Panc1 (cell line): ENCODE measurements at regions not wholly inside any gene's neighbourhood (a gene's known extent, or its start where the extent isn't known, plus 50 kb on each side); places are given as distances from the start of the nearest gene placed in this dataset.

Source experiments
- ATAC-seq: fragments of 200-7000 bp; cut with Tn5 transposase; 2 replicates; pipeline ENCODE4 v1.9.1; 2020; ENCODE audit warnings: mild to moderate bottlenecking, moderate library complexity
- BruUV-seq: library from RNA; stranded (reverse); fragments of 400-500 nt; replicated peaks from 2 replicates; lab custom pipeline; 2021; lab: Mats Ljungman, UMichigan
- CTCF ChIA-PET: fragments of 300-600 bp; sonication (Branson Sonifier 250); formaldehyde crosslinking; loops from one replicate; lab custom pipeline; 2022; ENCODE audit warnings: antibody characterized with exemption; lab: Charles Lee
- POLR2A ChIA-PET: fragments of 300-600 bp; sonication (Branson Sonifier 250); formaldehyde crosslinking; loops from one replicate; lab custom pipeline; 2022; ENCODE audit warnings: antibody characterized with exemption; lab: Charles Lee
- DNase-seq: peaks from one replicate; pipeline ENCODE4 v3.0.0-alpha.2; 2010; ENCODE audit warnings: low read depth, low spot score
- H3K27ac ChIP-seq: 2 replicates; pipeline ENCODE4 v1.5.1; 2011; ENCODE audit warnings: mild to moderate bottlenecking, low read length, inconsistent platforms
- H3K27me3 ChIP-seq: fragments of 200-500 bp; sonication (Bioruptor generic); 2 replicates; pipeline ENCODE4 v1.6.0; 2014; ENCODE audit warnings: low read length, inconsistent platforms; ENCODE audit not compliant: control insufficient read depth, insufficient read depth
- H3K36me3 ChIP-seq: fragments of 200-500 bp; sonication (Bioruptor generic); 2 replicates; pipeline ENCODE4 v1.5.1; 2014; ENCODE audit warnings: inconsistent platforms, mild to moderate bottlenecking, low read length, moderate library complexity; ENCODE audit not compliant: control insufficient read depth, insufficient read depth
- H3K4me1 ChIP-seq: 2 replicates; pipeline ENCODE4 v1.5.1; 2011; ENCODE audit warnings: inconsistent platforms, mild to moderate bottlenecking, low read length, moderate library complexity; ENCODE audit not compliant: control insufficient read depth, insufficient read depth
- H3K4me3 ChIP-seq, 2 experiments: 2 replicates each; pipeline ENCODE4 v1.5.1; 2011 to 2012; ENCODE audit warnings: low read depth in 2 of 2, low read length in 2 of 2, mild to moderate bottlenecking in 2 of 2, inconsistent platforms in 1 of 2, moderate library complexity in 1 of 2
- H3K9me3 ChIP-seq: fragments of 200-500 bp; sonication (Bioruptor generic); 2 replicates; pipeline ENCODE4 v1.5.1; 2014; ENCODE audit warnings: low read depth, mild to moderate bottlenecking, inconsistent platforms, low read length, moderate library complexity; ENCODE audit not compliant: control insufficient read depth, insufficient read depth
- CTCF ChIP-seq: fragments of 450-650 bp; IDR thresholded peaks from 2 replicates; pipeline ENCODE4 v1.5.1; 2017; ENCODE audit warnings: mild to moderate bottlenecking
- POLR2AphosphoS5 ChIP-seq: IDR thresholded peaks from 2 replicates; pipeline ENCODE4 v1.6.1; 2012; ENCODE audit warnings: mild to moderate bottlenecking, low read depth, low read length, moderate library complexity
- REST ChIP-seq, 2 experiments: IDR thresholded peaks; 2 replicates each; pipeline ENCODE4 v1.6.1; 2011 to 2012; ENCODE audit warnings: low read depth in 2 of 2, control low read depth in 1 of 2, low read length in 1 of 2, mild to moderate bottlenecking in 1 of 2, moderate library complexity in 1 of 2; ENCODE audit not compliant: insufficient read depth in 1 of 2
- SIN3A ChIP-seq: IDR thresholded peaks from 2 replicates; pipeline ENCODE4 v1.6.1; 2012; ENCODE audit warnings: low read depth, mild to moderate bottlenecking, low read length, moderate library complexity, borderline replicate concordance; ENCODE audit not compliant: insufficient read depth
- TCF7L2 ChIP-seq: IDR thresholded peaks from 2 replicates; pipeline ENCODE4 v1.6.1; 2011; ENCODE audit warnings: mild to moderate bottlenecking, low read depth, low read length, inconsistent platforms
- in situ Hi-C: cut with HindIII; loops from 2 replicates; pipeline ENCODE4 v1.10.0; 2016; ENCODE audit warnings: low sequenced_read_pairs, low pct_unique_long_range_greater_than_20kb
- intact Hi-C: fragments of 100-400 bp; cut with micrococcal nuclease; formaldehyde crosslinking; loops from one replicate; pipeline ENCODE4 v1.10.0; 2022; ENCODE audit not compliant: unreplicated experiment

- intact Hi-C loops, result no loop called here
- Histone ChIP-seq H3K36me3 (no peaks in the 10 kb centered on the region), H3K27me3 (no peaks in the 10 kb centered on the region), H3K4me3 (no peak overlapping the region), H3K27ac (no peak overlapping the region), H3K4me1 (no peaks in the 10 kb centered on the region; the same call in 1 of the 2 replicates), H3K9me3 (no peaks in the 10 kb centered on the region)
- BruUV-seq, result no TSS peak
- ATAC-seq (no peak), DNase-seq (no peak)
- CTCF ChIA-PET, result no interaction called here
- TF ChIP-seq REST (IDR thresholded peaks at IDR 0.05; ENCODE audit: insufficient read depth in 1 of 2, low read depth in 2 of 2, low read length in 1 of 2), result no peak
- in situ Hi-C loops, result no loop called here
- POLR2A ChIA-PET, result no interaction called here
These were observed 264.3 kb downstream of the FOXO1 start for GRCh38 chr13:40401911-40402776.

- Histone ChIP-seq H3K4me3 (no peak overlapping the region), H3K27ac (no peak overlapping the region), H3K36me3 (no peaks in the 10 kb centered on the region), H3K4me1 (no peaks in the 10 kb centered on the region; the same call in 1 of the 2 replicates), H3K9me3 (no peaks in the 10 kb centered on the region), H3K27me3 (no peaks in the 10 kb centered on the region)
- POLR2A ChIA-PET, result no interaction called here
- intact Hi-C loops (no loop called here), in situ Hi-C loops (no loop called here)
- DNase-seq (no peak), ATAC-seq (no peak)
- TF ChIP-seq CTCF (no peak), TCF7L2 (no peak), POLR2AphosphoS5 (no peak), REST (IDR thresholded peaks at IDR 0.05; ENCODE audit: insufficient read depth in 1 of 2, low read depth in 2 of 2, low read length in 1 of 2) (no peak), SIN3A (no peak)
- CTCF ChIA-PET, result no interaction called here
- BruUV-seq, result no TSS peak
These were observed 263.5 kb downstream of the FOXO1 start for GRCh38 chr13:40402931-40403431.
